Neural progenitor cell (in vitro differentiated cells): ENCODE measurements at regions not wholly inside any gene's neighbourhood (a gene's known extent, or its start where the extent isn't known, plus 50 kb on each side); places are given as distances from the start of the nearest gene placed in this dataset.

ENCODE experiments used
- EZH2 ChIP-seq: fragments of 200-600 bp; sonication (generic); IDR thresholded peaks from 2 replicates; pipeline ENCODE4 v1.6.1; 2017; ENCODE audit warnings: antibody characterized with exemption, mild to moderate bottlenecking, moderate library complexity
- TF ChIP-seq, protein P1 (sequence below): fragments of 200-600 bp; sonication (generic); IDR thresholded peaks from 2 replicates; pipeline ENCODE4 v1.5.1; 2017; ENCODE audit warnings: antibody characterized with exemption, mild to moderate bottlenecking

DNA sequence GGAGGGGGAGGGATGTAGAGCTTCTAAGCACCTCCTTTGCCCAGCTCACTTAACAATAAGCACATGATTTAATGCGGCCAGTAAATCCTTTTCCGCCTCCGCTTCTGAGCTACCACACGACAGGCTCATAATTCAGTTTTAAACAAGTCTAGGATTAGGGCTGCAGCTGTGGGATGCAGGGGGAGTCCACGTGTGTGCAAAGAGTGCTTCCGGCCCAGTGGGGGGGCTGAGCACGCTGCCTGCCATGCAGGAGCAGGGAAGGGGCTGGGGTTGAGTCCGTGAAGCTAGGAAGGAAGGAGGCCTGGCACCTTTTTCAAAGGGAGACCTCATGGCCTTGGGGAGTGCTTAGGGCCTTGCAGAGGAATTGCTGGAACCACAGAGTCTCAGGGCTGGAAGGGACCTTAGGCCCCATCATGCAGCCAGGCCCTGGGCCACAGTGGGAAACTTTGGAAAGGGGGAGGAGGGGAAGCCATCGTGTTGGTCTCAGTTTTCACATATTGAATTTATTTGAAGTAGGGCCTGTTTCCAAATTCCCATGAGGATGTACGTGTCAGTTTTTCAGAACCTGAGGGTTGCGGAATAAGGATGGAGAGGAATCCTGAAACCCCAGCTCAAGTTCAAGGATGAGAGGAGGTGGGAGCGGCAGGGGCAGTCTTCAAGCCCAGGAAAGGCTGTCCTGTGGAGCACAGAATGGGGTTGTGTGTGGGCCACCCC lies 96.1 kb downstream of the VEGFA start:
- TF ChIP-seq, protein P1, sequence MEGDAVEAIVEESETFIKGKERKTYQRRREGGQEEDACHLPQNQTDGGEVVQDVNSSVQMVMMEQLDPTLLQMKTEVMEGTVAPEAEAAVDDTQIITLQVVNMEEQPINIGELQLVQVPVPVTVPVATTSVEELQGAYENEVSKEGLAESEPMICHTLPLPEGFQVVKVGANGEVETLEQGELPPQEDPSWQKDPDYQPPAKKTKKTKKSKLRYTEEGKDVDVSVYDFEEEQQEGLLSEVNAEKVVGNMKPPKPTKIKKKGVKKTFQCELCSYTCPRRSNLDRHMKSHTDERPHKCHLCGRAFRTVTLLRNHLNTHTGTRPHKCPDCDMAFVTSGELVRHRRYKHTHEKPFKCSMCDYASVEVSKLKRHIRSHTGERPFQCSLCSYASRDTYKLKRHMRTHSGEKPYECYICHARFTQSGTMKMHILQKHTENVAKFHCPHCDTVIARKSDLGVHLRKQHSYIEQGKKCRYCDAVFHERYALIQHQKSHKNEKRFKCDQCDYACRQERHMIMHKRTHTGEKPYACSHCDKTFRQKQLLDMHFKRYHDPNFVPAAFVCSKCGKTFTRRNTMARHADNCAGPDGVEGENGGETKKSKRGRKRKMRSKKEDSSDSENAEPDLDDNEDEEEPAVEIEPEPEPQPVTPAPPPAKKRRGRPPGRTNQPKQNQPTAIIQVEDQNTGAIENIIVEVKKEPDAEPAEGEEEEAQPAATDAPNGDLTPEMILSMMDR: no peak
- no peak for TF ChIP-seq EZH2
